ENCODE measurements at regions not wholly inside any gene's neighbourhood (a gene's known extent, or its start where the extent isn't known, plus 50 kb on each side); places are given as distances from the start of the nearest gene placed in this dataset.
"Not testable (repeated sequence)": the region's sequence is repeated elsewhere in the genome, so short reads cannot be mapped to it uniquely, and the experiment has no call there.

DNA sequence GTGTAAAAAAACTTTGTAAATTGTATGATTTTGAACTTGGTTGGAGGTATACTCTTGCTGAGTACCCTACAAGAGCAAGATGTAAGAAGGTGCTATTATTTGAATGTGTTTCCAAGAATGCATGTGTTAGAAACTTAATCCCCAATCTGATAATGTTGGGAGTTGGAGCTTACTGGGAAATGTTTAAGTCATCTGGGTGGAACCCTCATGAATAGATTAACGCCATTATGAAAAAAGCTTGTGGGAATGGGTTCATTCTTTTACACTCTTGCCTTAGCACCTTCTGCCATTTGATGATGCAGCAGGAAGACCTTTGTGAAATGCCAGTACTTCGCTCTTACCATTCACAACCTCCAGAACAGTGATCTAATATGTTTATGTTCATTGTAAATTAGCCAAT is 498.3 kb downstream of the TMEM135 start:
- WGBS, 10 experiments = 0 to 100% (median 83%) methylated on average over 1 to 2 of the region's 2 CpGs; no CpG with 5 or more reads in 2 of the 10 experiments
- H3K4me1 ChIP-seq (replicated peaks in 1 of 2) = no peaks in the 10 kb centered on the region
- no peak overlapping the region for H3K4me3 ChIP-seq
- peak in 2 of 8 experiments; percentile 61 to 95 for ATAC-seq (replicated peaks in 6 of 8)
- in situ Hi-C loops (cut with MboI; ENCODE audit: low pct_unique_long_range_greater_than_20kb in 2 of 9, low sequenced_read_pairs in 9 of 9, unreplicated experiment in 9 of 9) = no loop called here
- no peak overlapping the region for H3K27ac ChIP-seq

DNA sequence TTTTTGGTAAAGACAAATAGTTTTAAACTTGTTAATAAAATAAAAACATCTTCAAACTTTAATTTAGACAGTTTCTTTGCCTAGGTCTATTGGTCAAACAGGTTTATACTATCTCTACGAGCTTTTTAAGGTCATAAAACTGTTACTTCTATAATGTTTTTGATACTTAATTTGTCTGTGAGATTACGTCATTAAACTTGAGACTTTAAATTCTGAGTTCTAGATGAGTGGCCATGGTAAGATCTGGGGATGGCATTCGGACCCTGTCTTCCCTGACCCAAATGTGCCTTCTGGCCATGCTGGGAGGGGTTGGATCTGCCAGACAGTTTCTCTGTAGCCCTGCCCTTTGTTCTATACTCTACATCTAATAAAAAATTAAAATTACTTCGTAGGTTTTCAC is 497.8 kb downstream of the TMEM135 start:
- no peak overlapping the region for H3K27ac ChIP-seq
- H3K4me3 ChIP-seq = no peak overlapping the region
- WGBS, 10 experiments = 0 to 100% (median 71%) methylated on average over 1 to 4 of the region's 4 CpGs; no CpG with 5 or more reads in 1 of the 10 experiments
- in situ Hi-C loops (cut with MboI; ENCODE audit: low pct_unique_long_range_greater_than_20kb in 2 of 9, low sequenced_read_pairs in 9 of 9, unreplicated experiment in 9 of 9) = no loop called here
- no peak for ATAC-seq (replicated peaks in 6 of 8)
- no peaks in the 10 kb centered on the region for H3K4me1 ChIP-seq (replicated peaks in 1 of 2)

GRCh38 chr11:87531835-87532234 is 494.1 kb downstream of the TMEM135 start:
- H3K4me1 ChIP-seq (replicated peaks in 1 of 2); ATAC-seq (replicated peaks in 6 of 8); H3K4me3 ChIP-seq; H3K27ac ChIP-seq; in situ Hi-C loops (cut with MboI; ENCODE audit: low pct_unique_long_range_greater_than_20kb in 2 of 9, low sequenced_read_pairs in 9 of 9, unreplicated experiment in 9 of 9): not testable (repeated sequence)

DNA sequence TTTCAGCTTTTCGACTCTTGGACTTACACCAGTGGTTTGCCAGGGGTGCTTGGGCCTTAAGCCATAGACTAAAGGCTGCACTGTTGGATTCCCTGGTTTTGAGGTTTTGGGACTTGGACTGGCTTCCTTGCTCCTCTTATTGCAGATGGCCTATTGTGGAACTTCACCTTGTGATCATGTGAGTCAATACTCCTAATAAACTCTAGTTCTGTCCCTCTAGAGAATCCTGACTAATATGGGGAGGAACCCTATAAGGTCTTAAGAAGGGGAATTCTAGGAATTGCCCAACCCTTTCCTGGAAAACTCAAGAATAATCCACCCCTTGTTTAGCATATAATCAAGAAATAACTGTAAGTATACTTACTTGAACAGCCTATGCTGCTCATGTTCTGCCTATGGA is 491.8 kb downstream of the TMEM135 start:
- WGBS, 10 experiments = 0 to 100% (median 100%) methylated on average over 1 of the region's 1 CpG; no CpG with 5 or more reads in 5 of the 10 experiments
- H3K27ac ChIP-seq = no peak overlapping the region
- peak in 3 of 8 experiments; percentile 47 to 94 (median 92) for ATAC-seq (replicated peaks in 6 of 8)
- H3K4me3 ChIP-seq = no peak overlapping the region
- H3K4me1 ChIP-seq (replicated peaks in 1 of 2) = no peaks in the 10 kb centered on the region
- in situ Hi-C loops (cut with MboI; ENCODE audit: low pct_unique_long_range_greater_than_20kb in 2 of 9, low sequenced_read_pairs in 9 of 9, unreplicated experiment in 9 of 9) = no loop called here

DNA sequence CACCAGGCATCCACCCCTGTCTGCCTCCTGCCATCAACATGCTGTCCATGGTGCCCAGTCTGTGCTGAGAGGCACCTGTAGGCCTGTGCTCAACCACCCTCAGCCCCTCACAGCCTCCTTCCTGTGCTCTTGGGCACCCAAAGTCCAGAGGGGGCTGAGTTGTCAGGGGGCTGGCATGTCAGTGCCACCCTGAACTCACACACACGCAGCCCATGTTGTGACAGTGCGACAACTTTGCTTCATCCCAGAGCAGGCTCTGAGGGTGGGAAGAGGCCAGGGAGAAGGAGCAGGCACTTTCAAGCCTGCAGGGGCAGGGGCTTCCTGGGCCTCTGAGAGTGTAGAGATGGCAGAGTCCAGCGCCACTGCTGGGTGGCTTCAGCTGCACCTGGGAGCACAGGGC is 491.0 kb downstream of the TMEM135 start:
- 100% methylated on average over 1 of the region's 3 CpGs; no CpG with 5 or more reads in 8 of the 10 experiments for WGBS, 10 experiments
- H3K27ac ChIP-seq = no peak overlapping the region
- no peak overlapping the region for H3K4me3 ChIP-seq
- no peak for ATAC-seq (replicated peaks in 6 of 8)
- H3K4me1 ChIP-seq (replicated peaks in 1 of 2) = no peaks in the 10 kb centered on the region
- in situ Hi-C loops (cut with MboI; ENCODE audit: low pct_unique_long_range_greater_than_20kb in 2 of 9, low sequenced_read_pairs in 9 of 9, unreplicated experiment in 9 of 9) = no loop called here

DNA sequence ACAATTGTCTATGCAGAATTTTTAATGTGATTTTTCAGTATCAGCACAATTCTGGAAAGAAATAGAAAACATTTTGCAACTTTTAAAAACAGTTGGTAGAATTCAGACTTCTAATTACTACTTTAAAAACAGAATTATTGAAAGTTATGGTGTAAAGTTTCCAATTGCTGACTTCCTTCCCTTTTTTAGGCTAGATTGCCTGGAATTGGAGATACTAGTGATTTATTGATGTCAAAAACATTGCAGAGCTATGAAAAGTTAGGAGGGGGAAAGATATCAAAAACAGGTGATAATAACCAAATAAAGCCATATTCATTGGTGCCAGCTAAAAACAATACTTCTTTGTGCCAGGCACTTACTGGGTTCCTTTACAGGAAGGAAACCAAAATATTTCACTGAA is 485.5 kb downstream of the TMEM135 start:
- in situ Hi-C loops (cut with MboI; ENCODE audit: low pct_unique_long_range_greater_than_20kb in 2 of 9, low sequenced_read_pairs in 9 of 9, unreplicated experiment in 9 of 9) = no loop called here
- Histone ChIP-seq H3K4me3 (no peak overlapping the region), H3K4me1 (replicated peaks in 1 of 2) (no peaks in the 10 kb centered on the region), H3K27ac (no peak overlapping the region)
- ATAC-seq (replicated peaks in 6 of 8) = no peak

DNA sequence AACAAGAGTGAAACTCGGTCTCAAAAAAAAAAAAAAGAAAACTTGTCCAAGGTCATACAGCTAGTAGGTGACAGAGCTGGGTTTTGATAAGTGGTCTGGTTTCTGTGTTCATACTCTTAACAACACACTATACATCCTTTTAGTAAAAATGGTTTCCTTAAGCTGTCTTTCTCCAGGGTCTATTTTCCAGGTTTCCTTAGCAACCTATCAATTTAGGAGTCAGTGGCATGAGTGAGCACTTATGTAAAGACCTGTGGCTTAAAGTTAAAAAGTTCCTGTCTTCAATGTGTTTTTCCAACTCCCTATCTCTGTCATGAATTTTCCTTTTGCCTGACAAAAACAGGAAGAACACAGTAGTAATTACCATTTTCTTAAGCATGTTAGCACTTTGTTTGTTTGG is 480.5 kb downstream of the TMEM135 start:
- Histone ChIP-seq H3K27ac (no peak overlapping the region), H3K4me3 (no peak overlapping the region), H3K4me1 (replicated peaks in 1 of 2) (no peaks in the 10 kb centered on the region)
- ATAC-seq (replicated peaks in 6 of 8) = no peak
- in situ Hi-C loops (cut with MboI; ENCODE audit: low pct_unique_long_range_greater_than_20kb in 2 of 9, low sequenced_read_pairs in 9 of 9, unreplicated experiment in 9 of 9) = no loop called here
- no CpG with 5 or more reads among the region's 1 CpG for WGBS, 10 experiments

GRCh38 chr11:87517351-87517750 is 479.6 kb downstream of the TMEM135 start:
- H3K4me3 ChIP-seq = no peak overlapping the region
- H3K4me1 ChIP-seq (replicated peaks in 1 of 2) = no peaks in the 10 kb centered on the region
- in situ Hi-C loops (cut with MboI; ENCODE audit: low pct_unique_long_range_greater_than_20kb in 2 of 9, low sequenced_read_pairs in 9 of 9, unreplicated experiment in 9 of 9) = no loop called here
- ATAC-seq (replicated peaks in 6 of 8) = no peak
- no peak overlapping the region for H3K27ac ChIP-seq

GRCh38 chr11:87507722-87508121 is 470.0 kb downstream of the TMEM135 start:
- H3K4me3 ChIP-seq; H3K4me1 ChIP-seq (replicated peaks in 1 of 2); H3K27ac ChIP-seq; in situ Hi-C loops (cut with MboI; ENCODE audit: low pct_unique_long_range_greater_than_20kb in 2 of 9, low sequenced_read_pairs in 9 of 9, unreplicated experiment in 9 of 9): not testable (repeated sequence)
- ATAC-seq (replicated peaks in 6 of 8) = peak in 5 of 8 experiments; percentile 44 to 82 (median 75)
- WGBS, 10 experiments = 0% methylated on average over 1 of the region's 2 CpGs; no CpG with 5 or more reads in 9 of the 10 experiments

DNA sequence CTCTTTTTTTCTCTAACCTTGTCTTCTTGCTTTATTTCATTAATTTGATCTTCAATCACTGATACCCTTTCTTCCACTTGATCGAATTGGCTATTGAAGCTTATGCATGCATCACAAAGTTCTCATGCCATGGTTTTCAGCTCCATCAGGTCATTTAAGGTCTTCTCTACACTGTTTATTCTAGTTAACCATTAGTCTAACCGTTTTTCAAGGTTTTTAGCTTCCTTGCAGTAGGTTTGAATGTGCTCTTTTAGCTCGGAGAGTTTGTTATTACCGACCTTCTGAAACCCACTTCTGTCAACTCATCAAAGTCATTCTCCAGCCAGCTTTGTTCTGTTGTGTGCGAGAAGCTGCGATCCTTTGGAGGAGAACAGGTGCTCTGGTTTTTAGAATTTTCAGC is 469.2 kb downstream of the TMEM135 start:
- H3K27ac ChIP-seq; H3K4me3 ChIP-seq; H3K4me1 ChIP-seq (replicated peaks in 1 of 2); in situ Hi-C loops (cut with MboI; ENCODE audit: low pct_unique_long_range_greater_than_20kb in 2 of 9, low sequenced_read_pairs in 9 of 9, unreplicated experiment in 9 of 9); ATAC-seq (replicated peaks in 6 of 8): not testable (repeated sequence)
- WGBS, 10 experiments = 0 to 67% (median 17%) methylated on average over 1 to 6 of the region's 6 CpGs; no CpG with 5 or more reads in 1 of the 10 experiments

GRCh38 chr11:87501388-87501787 is 463.7 kb downstream of the TMEM135 start:
- Histone ChIP-seq H3K4me1 (replicated peaks in 1 of 2) (no peaks in the 10 kb centered on the region), H3K4me3 (no peak overlapping the region), H3K27ac (no peak overlapping the region)
- in situ Hi-C loops (cut with MboI; ENCODE audit: low pct_unique_long_range_greater_than_20kb in 2 of 9, low sequenced_read_pairs in 9 of 9, unreplicated experiment in 9 of 9) = no loop called here
- ATAC-seq (replicated peaks in 6 of 8) = no peak
- WGBS, 10 experiments = 9 to 100% (median 80%) methylated on average over 1 of the region's 1 CpG; no CpG with 5 or more reads in 2 of the 10 experiments

GRCh38 chr11:87494936-87495335 is 457.2 kb downstream of the TMEM135 start:
- H3K27ac ChIP-seq; H3K4me1 ChIP-seq (replicated peaks in 1 of 2); ATAC-seq (replicated peaks in 6 of 8); in situ Hi-C loops (cut with MboI; ENCODE audit: low pct_unique_long_range_greater_than_20kb in 2 of 9, low sequenced_read_pairs in 9 of 9, unreplicated experiment in 9 of 9); H3K4me3 ChIP-seq: not testable (repeated sequence)
- WGBS, 10 experiments = 60 to 100% (median 96%) methylated on average over 1 to 3 of the region's 3 CpGs; no CpG with 5 or more reads in 3 of the 10 experiments

- WGBS, 10 experiments = 22 to 100% (median 53%) methylated on average over 1 to 7 of the region's 7 CpGs; no CpG with 5 or more reads in 3 of the 10 experiments
- H3K4me1 ChIP-seq (replicated peaks in 1 of 2); H3K27ac ChIP-seq; in situ Hi-C loops (cut with MboI; ENCODE audit: low pct_unique_long_range_greater_than_20kb in 2 of 9, low sequenced_read_pairs in 9 of 9, unreplicated experiment in 9 of 9); H3K4me3 ChIP-seq; ATAC-seq (replicated peaks in 6 of 8): not testable (repeated sequence)
These were observed 456.3 kb downstream of the TMEM135 start for GRCh38 chr11:87494026-87494425.

- ATAC-seq (replicated peaks in 6 of 8) = no peak
- Histone ChIP-seq H3K4me3 (no peak overlapping the region), H3K27ac (no peak overlapping the region), H3K4me1 (replicated peaks in 1 of 2) (no peaks in the 10 kb centered on the region)
- in situ Hi-C loops (cut with MboI; ENCODE audit: low pct_unique_long_range_greater_than_20kb in 2 of 9, low sequenced_read_pairs in 9 of 9, unreplicated experiment in 9 of 9) = no loop called here
- 0 to 35% (median 17%) methylated on average over 1 to 4 of the region's 4 CpGs; no CpG with 5 or more reads in 1 of the 10 experiments for WGBS, 10 experiments
These were observed 455.8 kb downstream of the TMEM135 start for GRCh38 chr11:87493516-87493915.

All from motor neuron (in vitro differentiated cells).